ENCODE measurements at regions not wholly inside any gene's neighbourhood (a gene's known extent, or its start where the extent isn't known, plus 50 kb on each side); places are given as distances from the start of the nearest gene placed in this dataset.

DNA sequence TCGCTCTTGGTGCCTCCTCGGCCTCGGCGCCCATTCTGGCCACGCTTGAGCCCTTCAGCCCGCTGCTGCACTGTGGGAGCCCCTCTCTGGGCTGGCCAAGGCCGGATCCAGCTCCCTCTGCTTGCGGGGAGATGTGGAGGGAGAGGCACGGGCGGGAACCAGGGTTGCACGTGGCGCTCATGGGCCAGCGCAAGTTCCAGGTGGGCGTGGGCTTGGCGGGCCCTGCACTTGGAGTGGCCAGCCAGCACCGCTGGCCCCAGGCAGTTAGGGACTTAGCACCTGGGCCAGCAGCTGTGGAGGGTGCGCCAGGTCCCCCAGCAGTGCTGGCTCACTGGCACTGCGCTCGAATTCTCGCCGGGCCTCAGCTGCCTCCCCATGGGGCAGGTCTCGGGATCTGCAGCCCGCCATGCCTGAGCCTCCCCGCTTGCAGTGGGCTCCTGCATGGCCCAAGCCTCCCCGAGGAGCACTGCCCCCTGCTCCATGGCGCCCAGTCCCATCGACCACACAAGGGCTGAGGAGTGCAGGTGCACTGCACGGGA lies 106.4 kb downstream of the SMC2 start:
- TF ChIP-seq, protein P1, sequence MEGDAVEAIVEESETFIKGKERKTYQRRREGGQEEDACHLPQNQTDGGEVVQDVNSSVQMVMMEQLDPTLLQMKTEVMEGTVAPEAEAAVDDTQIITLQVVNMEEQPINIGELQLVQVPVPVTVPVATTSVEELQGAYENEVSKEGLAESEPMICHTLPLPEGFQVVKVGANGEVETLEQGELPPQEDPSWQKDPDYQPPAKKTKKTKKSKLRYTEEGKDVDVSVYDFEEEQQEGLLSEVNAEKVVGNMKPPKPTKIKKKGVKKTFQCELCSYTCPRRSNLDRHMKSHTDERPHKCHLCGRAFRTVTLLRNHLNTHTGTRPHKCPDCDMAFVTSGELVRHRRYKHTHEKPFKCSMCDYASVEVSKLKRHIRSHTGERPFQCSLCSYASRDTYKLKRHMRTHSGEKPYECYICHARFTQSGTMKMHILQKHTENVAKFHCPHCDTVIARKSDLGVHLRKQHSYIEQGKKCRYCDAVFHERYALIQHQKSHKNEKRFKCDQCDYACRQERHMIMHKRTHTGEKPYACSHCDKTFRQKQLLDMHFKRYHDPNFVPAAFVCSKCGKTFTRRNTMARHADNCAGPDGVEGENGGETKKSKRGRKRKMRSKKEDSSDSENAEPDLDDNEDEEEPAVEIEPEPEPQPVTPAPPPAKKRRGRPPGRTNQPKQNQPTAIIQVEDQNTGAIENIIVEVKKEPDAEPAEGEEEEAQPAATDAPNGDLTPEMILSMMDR (IDR thresholded peaks at IDR 0.05; ENCODE audit: insufficient read depth, low read length, poor library complexity, severe bottlenecking) = no peak
- no peak for TF ChIP-seq EZH2phosphoT487 (conservative IDR thresholded peaks at IDR 0.05; ENCODE audit: low read length)

All from SU-DHL-6 (cell line).